Transverse colon (tissue), 3 donors: ENCODE measurements at regions not wholly inside any gene's neighbourhood (a gene's known extent, or its start where the extent isn't known, plus 50 kb on each side); places are given as distances from the start of the nearest gene placed in this dataset.
"Not testable (repeated sequence)": the region's sequence is repeated elsewhere in the genome, so short reads cannot be mapped to it uniquely, and the experiment has no call there.

Experiments
- EP300 ChIP-seq: sonication (generic); formaldehyde crosslinking; IDR thresholded peaks from one replicate; pipeline ENCODE4 v1.6.1; 2017; ENCODE audit warnings: antibody characterized with exemption, low read depth
- TF ChIP-seq, protein P1 (sequence below), 5 experiments: fragments of 200-600 bp in 3 of 5; fragments of 450-650 bp in 2 of 5; sonication (generic) in 3 of 5; IDR thresholded peaks; 1 replicate in 2 of 5; 2 replicates in 3 of 5; pipeline ENCODE4 v1.5.1; 2016 to 2017; ENCODE audit warnings: antibody characterized with exemption in 5 of 5, inconsistent platforms in 3 of 5, mild to moderate bottlenecking in 2 of 5, moderate library complexity in 1 of 5

DNA sequence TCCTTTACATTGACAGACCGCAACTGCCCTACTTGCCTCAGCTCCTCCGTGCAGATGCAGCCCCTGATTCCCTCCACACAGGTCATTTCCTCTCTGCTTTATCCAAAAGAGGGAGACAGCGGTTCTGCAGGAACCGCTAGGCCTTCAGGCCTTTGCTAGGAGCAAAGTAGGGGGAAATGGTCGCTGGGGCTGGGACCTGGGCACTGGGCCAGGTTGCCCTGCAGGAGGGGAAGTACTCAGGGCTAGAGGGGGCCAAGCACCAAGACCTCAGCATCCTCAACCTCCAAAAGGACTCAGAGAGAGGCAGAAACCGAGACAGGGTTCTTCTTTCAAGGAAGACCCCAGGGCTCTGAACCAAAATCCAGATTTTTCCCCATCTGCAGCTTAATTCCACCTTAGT, 160.4 kb upstream of the NOTCH2NLA start:
- not testable (repeated sequence) for TF ChIP-seq EP300
- TF ChIP-seq, protein P1, sequence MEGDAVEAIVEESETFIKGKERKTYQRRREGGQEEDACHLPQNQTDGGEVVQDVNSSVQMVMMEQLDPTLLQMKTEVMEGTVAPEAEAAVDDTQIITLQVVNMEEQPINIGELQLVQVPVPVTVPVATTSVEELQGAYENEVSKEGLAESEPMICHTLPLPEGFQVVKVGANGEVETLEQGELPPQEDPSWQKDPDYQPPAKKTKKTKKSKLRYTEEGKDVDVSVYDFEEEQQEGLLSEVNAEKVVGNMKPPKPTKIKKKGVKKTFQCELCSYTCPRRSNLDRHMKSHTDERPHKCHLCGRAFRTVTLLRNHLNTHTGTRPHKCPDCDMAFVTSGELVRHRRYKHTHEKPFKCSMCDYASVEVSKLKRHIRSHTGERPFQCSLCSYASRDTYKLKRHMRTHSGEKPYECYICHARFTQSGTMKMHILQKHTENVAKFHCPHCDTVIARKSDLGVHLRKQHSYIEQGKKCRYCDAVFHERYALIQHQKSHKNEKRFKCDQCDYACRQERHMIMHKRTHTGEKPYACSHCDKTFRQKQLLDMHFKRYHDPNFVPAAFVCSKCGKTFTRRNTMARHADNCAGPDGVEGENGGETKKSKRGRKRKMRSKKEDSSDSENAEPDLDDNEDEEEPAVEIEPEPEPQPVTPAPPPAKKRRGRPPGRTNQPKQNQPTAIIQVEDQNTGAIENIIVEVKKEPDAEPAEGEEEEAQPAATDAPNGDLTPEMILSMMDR (IDR thresholded peaks at IDR 0.05): not testable (repeated sequence)
